GM23338 (cell line): ENCODE measurements at regions not wholly inside any gene's neighbourhood (a gene's known extent, or its start where the extent isn't known, plus 50 kb on each side); places are given as distances from the start of the nearest gene placed in this dataset.

Experiments
- ATAC-seq: fragments of 200-7000 bp; cut with Tn5 transposase; 3 replicates; pipeline ENCODE4 v1.9.1; 2020
- DNase-seq: peaks from one replicate; pipeline ENCODE4 v3.0.0-alpha.2; 2015; ENCODE audit warnings: low spot score
- H2AFZ ChIP-seq: fragments of 200-600 bp; sonication (generic); 2 replicates; pipeline ENCODE4 v1.8.0; 2016; ENCODE audit warnings: antibody characterized with exemption, mild to moderate bottlenecking, moderate library complexity
- H3F3A ChIP-seq: fragments of 200-600 bp; sonication (generic); replicated peaks from 2 replicates; pipeline ENCODE4 v1.8.0; 2017; ENCODE audit warnings: antibody characterized with exemption, mixed run types, low read depth
- H3K27ac ChIP-seq: fragments of 200-600 bp; sonication (generic); 2 replicates; pipeline ENCODE4 v1.6.1; 2016; ENCODE audit warnings: low read depth
- H3K27me3 ChIP-seq: fragments of 200-600 bp; sonication (generic); 2 replicates; pipeline ENCODE4 v1.8.0; 2016; ENCODE audit warnings: mild to moderate bottlenecking, mixed run types, moderate library complexity; ENCODE audit not compliant: insufficient read depth
- H3K36me3 ChIP-seq: fragments of 200-600 bp; sonication (generic); 2 replicates; pipeline ENCODE4 v1.8.0; 2016; ENCODE audit warnings: mild to moderate bottlenecking; ENCODE audit not compliant: insufficient read depth
- H3K4me1 ChIP-seq: fragments of 200-600 bp; sonication (generic); 2 replicates; pipeline ENCODE4 v1.8.0; 2016; ENCODE audit warnings: mild to moderate bottlenecking, moderate library complexity; ENCODE audit not compliant: insufficient read depth
- H3K4me2 ChIP-seq: fragments of 200-600 bp; sonication (generic); 2 replicates; pipeline ENCODE4 v1.7.1; 2017; ENCODE audit warnings: mixed run types
- H3K4me3 ChIP-seq: fragments of 200-600 bp; sonication (generic); 2 replicates; pipeline ENCODE4 v1.6.1; 2016; ENCODE audit warnings: mixed run types
- H3K79me2 ChIP-seq: fragments of 200-600 bp; sonication (generic); replicated peaks from 2 replicates; pipeline ENCODE4 v1.8.0; 2017; ENCODE audit warnings: mild to moderate bottlenecking; ENCODE audit not compliant: insufficient read depth
- H3K9me2 ChIP-seq: fragments of 200-600 bp; sonication (generic); 2 replicates; pipeline ENCODE4 v1.8.0; 2017; ENCODE audit not compliant: insufficient read depth
- H4K20me1 ChIP-seq: fragments of 200-600 bp; sonication (generic); replicated peaks from 2 replicates; pipeline ENCODE4 v1.8.0; 2017; ENCODE audit warnings: mild to moderate bottlenecking; ENCODE audit not compliant: insufficient read depth
- H3K27ac Mint-ChIP-seq: 2 replicates; pipeline ENCODE4 v1.8.0; 2020; ENCODE audit warnings: inconsistent platforms, mild to moderate bottlenecking, moderate library complexity, mixed read lengths
- H3K27me3 Mint-ChIP-seq: 3 replicates; pipeline ENCODE4 v1.8.0; 2022; ENCODE audit warnings: low read depth, mild to moderate bottlenecking, moderate library complexity, mixed read lengths, inconsistent platforms; ENCODE audit not compliant: insufficient read depth, poor library complexity
- H3K36me3 Mint-ChIP-seq: 3 replicates; pipeline ENCODE4 v1.8.0; 2021; ENCODE audit warnings: low read depth, mild to moderate bottlenecking, inconsistent platforms, moderate library complexity, mixed read lengths
- H3K4me1 Mint-ChIP-seq: 3 replicates; pipeline ENCODE4 v1.8.0; 2020; ENCODE audit warnings: mild to moderate bottlenecking, inconsistent platforms, mixed read lengths
- H3K4me3 Mint-ChIP-seq: 3 replicates; pipeline ENCODE4 v1.8.0; 2021; ENCODE audit warnings: moderate library complexity, mild to moderate bottlenecking, inconsistent platforms, mixed read lengths
- H3K9me3 Mint-ChIP-seq: 3 replicates; pipeline ENCODE4 v1.8.0; 2020; ENCODE audit warnings: moderate library complexity, mild to moderate bottlenecking, inconsistent platforms, mixed read lengths
- ETS1 ChIP-seq: IDR thresholded peaks from 2 replicates; pipeline ENCODE4 v1.6.1; 2016; ENCODE audit warnings: antibody characterized with exemption
- JUNB ChIP-seq: IDR thresholded peaks from one replicate; pipeline ENCODE4 v1.6.1; 2016; ENCODE audit warnings: antibody characterized with exemption; ENCODE audit not compliant: unreplicated experiment
- NANOG ChIP-seq: IDR thresholded peaks from 2 replicates; pipeline ENCODE4 v1.6.1; 2016; ENCODE audit warnings: antibody characterized with exemption, borderline replicate concordance
- REST ChIP-seq: IDR thresholded peaks from one replicate; pipeline ENCODE4 v1.6.1; 2018; ENCODE audit warnings: antibody characterized with exemption; ENCODE audit not compliant: unreplicated experiment
- ZNF114 ChIP-seq: fragments of 250-450 bp; sonication (Bioruptor Pico); IDR thresholded peaks from 2 replicates; pipeline ENCODE4 v1.5.0; 2020; ENCODE audit warnings: mild to moderate bottlenecking, moderate library complexity
- ZNF331 ChIP-seq: fragments of 250-450 bp; sonication (Bioruptor Pico); IDR thresholded peaks from 2 replicates; pipeline ENCODE4 v1.5.0; 2020; ENCODE audit warnings: low read depth, mild to moderate bottlenecking, moderate library complexity
- TF ChIP-seq, protein P1 (sequence below), 2 experiments: fragments of 200-600 bp in 1 of 2; sonication (generic) in 1 of 2; conservative IDR thresholded peaks; 2 replicates each; pipeline versions ENCODE4 v1.5.1 to v1.6.1; 2016 to 2017; ENCODE audit warnings: antibody characterized with exemption in 2 of 2, low read depth in 2 of 2, mild to moderate bottlenecking in 2 of 2, moderate library complexity in 1 of 2
- TF ChIP-seq, protein P2 (sequence below): fragments of 250-450 bp; sonication (Bioruptor Pico); IDR thresholded peaks from 2 replicates; pipeline ENCODE4 v1.5.0; 2020; ENCODE audit warnings: mild to moderate bottlenecking, moderate library complexity

GRCh38 chr18:26746826-26747475 is 118.6 kb downstream of the AQP4 start:
- Histone ChIP-seq H3K4me1 (peaks cover 11% of the 10 kb centered on the region; the same call in 1 of the 2 replicates), H3K36me3 (no peaks in the 10 kb centered on the region), H4K20me1 (no peaks in the 10 kb centered on the region), H3K79me2 (no peaks in the 10 kb centered on the region), H3F3A (no peaks in the 10 kb centered on the region), H3K4me2 (no peak overlapping the region), H3K4me3 (no peak overlapping the region), H3K9me2 (no peaks in the 10 kb centered on the region; the same call in 1 of the 2 replicates), H2AFZ (peak overlapping the region; percentile 61; the same call in 1 of the 2 replicates), H3K27me3 (no peaks in the 10 kb centered on the region), H3K27ac (no peak overlapping the region)
- no peak for TF ChIP-seq ETS1
- TF ChIP-seq NANOG: no peak
- TF ChIP-seq ZNF114 (CRISPR knock-in tag): no peak
- TF ChIP-seq, protein P1, sequence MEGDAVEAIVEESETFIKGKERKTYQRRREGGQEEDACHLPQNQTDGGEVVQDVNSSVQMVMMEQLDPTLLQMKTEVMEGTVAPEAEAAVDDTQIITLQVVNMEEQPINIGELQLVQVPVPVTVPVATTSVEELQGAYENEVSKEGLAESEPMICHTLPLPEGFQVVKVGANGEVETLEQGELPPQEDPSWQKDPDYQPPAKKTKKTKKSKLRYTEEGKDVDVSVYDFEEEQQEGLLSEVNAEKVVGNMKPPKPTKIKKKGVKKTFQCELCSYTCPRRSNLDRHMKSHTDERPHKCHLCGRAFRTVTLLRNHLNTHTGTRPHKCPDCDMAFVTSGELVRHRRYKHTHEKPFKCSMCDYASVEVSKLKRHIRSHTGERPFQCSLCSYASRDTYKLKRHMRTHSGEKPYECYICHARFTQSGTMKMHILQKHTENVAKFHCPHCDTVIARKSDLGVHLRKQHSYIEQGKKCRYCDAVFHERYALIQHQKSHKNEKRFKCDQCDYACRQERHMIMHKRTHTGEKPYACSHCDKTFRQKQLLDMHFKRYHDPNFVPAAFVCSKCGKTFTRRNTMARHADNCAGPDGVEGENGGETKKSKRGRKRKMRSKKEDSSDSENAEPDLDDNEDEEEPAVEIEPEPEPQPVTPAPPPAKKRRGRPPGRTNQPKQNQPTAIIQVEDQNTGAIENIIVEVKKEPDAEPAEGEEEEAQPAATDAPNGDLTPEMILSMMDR (conservative IDR thresholded peaks at IDR 0.05; ENCODE audit: low read depth in 2 of 2): no peak
- TF ChIP-seq ZNF331 (CRISPR knock-in tag): no peak
- no peak for TF ChIP-seq JUNB
- TF ChIP-seq REST: no peak
- no peak for ATAC-seq
- no peaks in the 10 kb centered on the region for H3K9me3 Mint-ChIP-seq
- H3K4me1 Mint-ChIP-seq: peaks cover 14% of the 10 kb centered on the region
- no peak overlapping the region for H3K27ac Mint-ChIP-seq
- H3K4me3 Mint-ChIP-seq: no peak overlapping the region
- DNase-seq: no peak
- peaks cover 2% of the 10 kb centered on the region for H3K27me3 Mint-ChIP-seq
- no peaks in the 10 kb centered on the region for H3K36me3 Mint-ChIP-seq

- no peaks in the 10 kb centered on the region for H4K20me1 ChIP-seq
- ATAC-seq (no peak), DNase-seq (no peak)
- H3K4me3 ChIP-seq: no peak overlapping the region
- no peaks in the 10 kb centered on the region for H3K27me3 ChIP-seq
- H3K4me3 Mint-ChIP-seq: no peak overlapping the region
- no peaks in the 10 kb centered on the region for H3K36me3 ChIP-seq
- H3K27ac Mint-ChIP-seq: no peak overlapping the region
- H2AFZ ChIP-seq: peak overlapping the region; percentile 61; the same call in 1 of the 2 replicates
- H3K79me2 ChIP-seq: no peaks in the 10 kb centered on the region
- H3K27me3 Mint-ChIP-seq: peaks cover 2% of the 10 kb centered on the region
- H3K27ac ChIP-seq: no peak overlapping the region
- no peaks in the 10 kb centered on the region for H3F3A ChIP-seq
- H3K9me2 ChIP-seq: no peaks in the 10 kb centered on the region; the same call in 1 of the 2 replicates
- H3K4me1 Mint-ChIP-seq: peaks cover 14% of the 10 kb centered on the region
- peaks cover 11% of the 10 kb centered on the region; the same call in 1 of the 2 replicates for H3K4me1 ChIP-seq
- H3K9me3 Mint-ChIP-seq: no peaks in the 10 kb centered on the region
- no peak for TF ChIP-seq ZNF114 (CRISPR knock-in tag)
- TF ChIP-seq, protein P2, sequence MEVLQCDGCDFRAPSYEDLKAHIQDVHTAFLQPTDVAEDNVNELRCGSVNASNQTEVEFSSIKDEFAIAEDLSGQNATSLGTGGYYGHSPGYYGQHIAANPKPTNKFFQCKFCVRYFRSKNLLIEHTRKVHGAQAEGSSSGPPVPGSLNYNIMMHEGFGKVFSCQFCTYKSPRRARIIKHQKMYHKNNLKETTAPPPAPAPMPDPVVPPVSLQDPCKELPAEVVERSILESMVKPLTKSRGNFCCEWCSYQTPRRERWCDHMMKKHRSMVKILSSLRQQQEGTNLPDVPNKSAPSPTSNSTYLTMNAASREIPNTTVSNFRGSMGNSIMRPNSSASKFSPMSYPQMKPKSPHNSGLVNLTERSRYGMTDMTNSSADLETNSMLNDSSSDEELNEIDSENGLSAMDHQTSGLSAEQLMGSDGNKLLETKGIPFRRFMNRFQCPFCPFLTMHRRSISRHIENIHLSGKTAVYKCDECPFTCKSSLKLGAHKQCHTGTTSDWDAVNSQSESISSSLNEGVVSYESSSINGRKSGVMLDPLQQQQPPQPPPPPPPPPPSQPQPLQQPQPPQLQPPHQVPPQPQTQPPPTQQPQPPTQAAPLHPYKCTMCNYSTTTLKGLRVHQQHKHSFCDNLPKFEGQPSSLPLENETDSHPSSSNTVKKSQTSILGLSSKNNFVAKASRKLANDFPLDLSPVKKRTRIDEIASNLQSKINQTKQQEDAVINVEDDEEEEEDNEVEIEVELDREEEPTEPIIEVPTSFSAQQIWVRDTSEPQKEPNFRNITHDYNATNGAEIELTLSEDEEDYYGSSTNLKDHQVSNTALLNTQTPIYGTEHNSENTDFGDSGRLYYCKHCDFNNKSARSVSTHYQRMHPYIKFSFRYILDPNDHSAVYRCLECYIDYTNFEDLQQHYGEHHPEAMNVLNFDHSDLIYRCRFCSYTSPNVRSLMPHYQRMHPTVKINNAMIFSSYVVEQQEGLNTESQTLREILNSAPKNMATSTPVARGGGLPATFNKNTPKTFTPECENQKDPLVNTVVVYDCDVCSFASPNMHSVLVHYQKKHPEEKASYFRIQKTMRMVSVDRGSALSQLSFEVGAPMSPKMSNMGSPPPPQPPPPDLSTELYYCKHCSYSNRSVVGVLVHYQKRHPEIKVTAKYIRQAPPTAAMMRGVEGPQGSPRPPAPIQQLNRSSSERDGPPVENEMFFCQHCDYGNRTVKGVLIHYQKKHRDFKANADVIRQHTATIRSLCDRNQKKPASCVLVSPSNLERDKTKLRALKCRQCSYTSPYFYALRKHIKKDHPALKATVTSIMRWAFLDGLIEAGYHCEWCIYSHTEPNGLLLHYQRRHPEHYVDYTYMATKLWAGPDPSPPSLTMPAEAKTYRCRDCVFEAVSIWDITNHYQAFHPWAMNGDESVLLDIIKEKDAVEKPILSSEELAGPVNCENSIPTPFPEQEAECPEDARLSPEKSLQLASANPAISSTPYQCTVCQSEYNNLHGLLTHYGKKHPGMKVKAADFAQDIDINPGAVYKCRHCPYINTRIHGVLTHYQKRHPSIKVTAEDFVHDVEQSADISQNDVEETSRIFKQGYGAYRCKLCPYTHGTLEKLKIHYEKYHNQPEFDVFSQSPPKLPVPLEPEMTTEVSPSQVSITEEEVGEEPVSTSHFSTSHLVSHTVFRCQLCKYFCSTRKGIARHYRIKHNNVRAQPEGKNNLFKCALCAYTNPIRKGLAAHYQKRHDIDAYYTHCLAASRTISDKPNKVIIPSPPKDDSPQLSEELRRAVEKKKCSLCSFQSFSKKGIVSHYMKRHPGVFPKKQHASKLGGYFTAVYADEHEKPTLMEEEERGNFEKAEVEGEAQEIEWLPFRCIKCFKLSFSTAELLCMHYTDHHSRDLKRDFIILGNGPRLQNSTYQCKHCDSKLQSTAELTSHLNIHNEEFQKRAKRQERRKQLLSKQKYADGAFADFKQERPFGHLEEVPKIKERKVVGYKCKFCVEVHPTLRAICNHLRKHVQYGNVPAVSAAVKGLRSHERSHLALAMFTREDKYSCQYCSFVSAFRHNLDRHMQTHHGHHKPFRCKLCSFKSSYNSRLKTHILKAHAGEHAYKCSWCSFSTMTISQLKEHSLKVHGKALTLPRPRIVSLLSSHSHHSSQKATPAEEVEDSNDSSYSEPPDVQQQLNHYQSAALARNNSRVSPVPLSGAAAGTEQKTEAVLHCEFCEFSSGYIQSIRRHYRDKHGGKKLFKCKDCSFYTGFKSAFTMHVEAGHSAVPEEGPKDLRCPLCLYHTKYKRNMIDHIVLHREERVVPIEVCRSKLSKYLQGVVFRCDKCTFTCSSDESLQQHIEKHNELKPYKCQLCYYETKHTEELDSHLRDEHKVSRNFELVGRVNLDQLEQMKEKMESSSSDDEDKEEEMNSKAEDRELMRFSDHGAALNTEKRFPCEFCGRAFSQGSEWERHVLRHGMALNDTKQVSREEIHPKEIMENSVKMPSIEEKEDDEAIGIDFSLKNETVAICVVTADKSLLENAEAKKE: no peak
- no peaks in the 10 kb centered on the region for H3K36me3 Mint-ChIP-seq
- no peak overlapping the region for H3K4me2 ChIP-seq
Measured at GRCh38 chr18:26746398-26746797, 119.1 kb downstream of the AQP4 start.
